Neural crest cell (in vitro differentiated cells): ENCODE measurements at regions not wholly inside any gene's neighbourhood (a gene's known extent, or its start where the extent isn't known, plus 50 kb on each side); places are given as distances from the start of the nearest gene placed in this dataset.
"Not testable (repeated sequence)": the region's sequence is repeated elsewhere in the genome, so short reads cannot be mapped to it uniquely, and the experiment has no call there.

Experiments
- DNase-seq: peaks from one replicate; pipeline ENCODE4 v3.0.0; 2021; ENCODE audit warnings: low read depth, mixed read lengths, low spot score
- H3K27ac Mint-ChIP-seq: one replicate; pipeline ENCODE4 v1.8.0; 2021; ENCODE audit warnings: mild to moderate bottlenecking, mixed read lengths; ENCODE audit not compliant: unreplicated experiment
- H3K27me3 Mint-ChIP-seq: 2 replicates; pipeline ENCODE4 v1.8.0; 2021; ENCODE audit warnings: low read depth, mild to moderate bottlenecking, mixed read lengths
- H3K36me3 Mint-ChIP-seq: 2 replicates; pipeline ENCODE4 v1.8.0; 2021; ENCODE audit warnings: low read depth, mild to moderate bottlenecking, mixed read lengths
- H3K4me1 Mint-ChIP-seq: 2 replicates; pipeline ENCODE4 v1.8.0; 2021; ENCODE audit warnings: mixed read lengths
- H3K4me3 Mint-ChIP-seq: one replicate; pipeline ENCODE4 v1.8.0; 2021; ENCODE audit warnings: mild to moderate bottlenecking, mixed read lengths
- H3K9me3 Mint-ChIP-seq: 2 replicates; pipeline ENCODE4 v1.8.0; 2021; ENCODE audit warnings: mixed read lengths
- CTCF ChIP-seq: fragments of 200-600 bp; sonication (generic); conservative IDR thresholded peaks from 2 replicates; pipeline ENCODE4 v1.5.0; 2021; ENCODE audit warnings: antibody characterized with exemption, mild to moderate bottlenecking

- Mint-ChIP-seq H3K4me3 (no peak overlapping the region), H3K36me3 (no peaks in the 10 kb centered on the region), H3K27me3 (no peaks in the 10 kb centered on the region), H3K27ac (no peak overlapping the region), H3K4me1 (no peaks in the 10 kb centered on the region), H3K9me3 (peaks cover 3% of the 10 kb centered on the region)
- DNase-seq: no peak
- TF ChIP-seq CTCF: no peak
Observed at GRCh38 chr21:15660423-15660804, 69.4 kb upstream of the USP25 start.

- H3K4me1 Mint-ChIP-seq: no peaks in the 10 kb centered on the region
Observed at GRCh38 chr21:15667010-15667409, 62.8 kb upstream of the USP25 start.

GRCh38 chr21:15667819-15668218 is 62.0 kb upstream of the USP25 start:
- no peak for DNase-seq
- Mint-ChIP-seq H3K27ac (no peak overlapping the region), H3K9me3 (no peaks in the 10 kb centered on the region), H3K4me1 (no peaks in the 10 kb centered on the region), H3K36me3 (no peaks in the 10 kb centered on the region), H3K27me3 (no peaks in the 10 kb centered on the region), H3K4me3 (no peak overlapping the region)
- TF ChIP-seq CTCF: no peak

More at GRCh38 chr21:15667010-15667409, 62.8 kb upstream of the USP25 start:
- Mint-ChIP-seq H3K4me3 (no peak overlapping the region), H3K36me3 (no peaks in the 10 kb centered on the region), H3K27ac (no peak overlapping the region), H3K27me3 (no peaks in the 10 kb centered on the region), H3K9me3 (no peaks in the 10 kb centered on the region)
- TF ChIP-seq CTCF: no peak
- no peak for DNase-seq

GRCh38 chr21:15669247-15669646 is 60.5 kb upstream of the USP25 start:
- Mint-ChIP-seq H3K27me3 (no peaks in the 10 kb centered on the region), H3K4me1 (no peaks in the 10 kb centered on the region), H3K36me3 (no peaks in the 10 kb centered on the region), H3K4me3 (no peak overlapping the region), H3K9me3 (no peaks in the 10 kb centered on the region), H3K27ac (peak overlapping the region; percentile 57)
- TF ChIP-seq CTCF: no peak
- DNase-seq: no peak

GRCh38 chr21:15671188-15671587 is 58.6 kb upstream of the USP25 start:
- Mint-ChIP-seq H3K4me1 (no peaks in the 10 kb centered on the region), H3K36me3 (no peaks in the 10 kb centered on the region), H3K9me3 (no peaks in the 10 kb centered on the region), H3K4me3 (no peak overlapping the region), H3K27ac (no peak overlapping the region), H3K27me3 (no peaks in the 10 kb centered on the region)
- no peak for TF ChIP-seq CTCF
- DNase-seq: no peak

- not testable (repeated sequence) for H3K4me3 Mint-ChIP-seq, H3K4me1 Mint-ChIP-seq, H3K27ac Mint-ChIP-seq, H3K9me3 Mint-ChIP-seq, DNase-seq, H3K27me3 Mint-ChIP-seq, H3K36me3 Mint-ChIP-seq
Observed at GRCh38 chr21:15672578-15672977, 57.2 kb upstream of the USP25 start.
